GM19438 (cell line): ENCODE measurements at regions not wholly inside any gene's neighbourhood (a gene's known extent, or its start where the extent isn't known, plus 50 kb on each side); places are given as distances from the start of the nearest gene placed in this dataset.

Source experiments
- ATAC-seq: cut with Tn5 transposase; IDR thresholded peaks from one replicate; pipeline ENCODE4 v1.9.1; 2021; ENCODE audit warnings: low read depth; ENCODE audit not compliant: unreplicated experiment

DNA sequence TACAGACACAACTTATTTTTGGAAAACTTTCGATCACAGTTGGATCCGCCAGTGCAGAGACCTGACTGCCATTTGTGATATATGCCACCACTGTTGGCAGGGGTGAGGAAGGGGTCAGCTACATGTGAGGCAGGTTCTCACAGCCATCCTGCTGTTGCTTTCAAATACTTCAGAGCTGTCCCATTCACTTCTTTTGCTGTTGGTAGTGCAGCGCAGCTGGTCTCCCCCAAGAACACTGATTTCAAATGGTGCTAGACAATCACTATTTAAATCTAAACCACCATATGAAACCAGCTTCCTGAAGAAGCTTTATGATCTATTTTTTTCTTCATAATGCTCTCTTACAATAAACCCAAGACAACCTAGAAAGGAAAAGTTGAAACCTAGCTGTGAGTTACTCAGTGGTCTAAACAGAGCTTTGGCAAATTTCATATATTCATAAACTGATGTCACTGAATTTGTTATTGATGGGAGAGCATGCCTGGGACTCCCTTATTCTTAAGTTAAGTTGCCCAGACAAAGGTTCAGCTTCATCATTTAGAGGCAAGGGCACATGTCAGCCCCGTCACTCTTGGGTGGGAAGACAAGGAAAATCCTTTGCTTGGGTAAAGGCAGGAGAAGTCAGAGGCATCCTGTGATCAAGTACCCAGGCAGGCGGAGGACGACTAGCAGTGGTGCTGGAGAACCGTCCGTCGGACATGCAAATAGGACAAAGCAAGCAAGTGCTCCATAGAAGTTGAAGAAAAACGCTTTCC lies 143.4 kb upstream of the KLF14 start:
- no peak for ATAC-seq

DNA sequence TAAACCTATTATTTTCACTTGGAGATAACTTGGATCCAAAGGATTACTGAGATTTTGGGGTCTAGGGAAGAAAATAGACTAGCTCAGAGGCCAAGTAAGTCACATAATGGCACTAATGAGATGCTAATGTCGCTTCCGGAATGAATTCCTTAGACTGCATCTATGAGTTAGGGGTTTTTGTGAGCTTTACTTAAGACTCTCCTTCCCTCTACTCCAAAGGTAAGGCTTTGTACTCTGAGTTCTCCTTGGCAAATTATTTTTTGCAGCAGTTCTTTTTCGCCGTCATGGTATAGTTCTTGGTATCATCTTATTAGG lies 143.9 kb upstream of the KLF14 start:
- no peak for ATAC-seq

DNA sequence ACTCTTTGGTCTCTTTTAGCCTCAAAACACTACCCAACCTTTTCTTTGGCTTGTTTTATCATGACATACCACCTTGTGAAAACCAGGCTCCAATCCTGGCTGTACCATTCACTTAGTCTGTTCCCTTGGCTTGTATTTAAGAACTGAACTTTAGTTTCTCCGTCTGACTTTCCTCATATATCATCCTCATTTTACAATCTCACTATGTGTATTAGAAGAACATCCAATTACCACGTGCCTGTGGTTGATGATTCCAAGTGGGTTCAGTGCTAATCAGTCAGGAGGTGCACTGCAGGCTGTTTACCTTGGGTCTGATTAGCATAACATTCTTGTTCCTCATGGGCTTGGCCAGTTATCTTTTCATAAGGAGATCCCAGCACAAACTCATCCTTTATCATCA lies 144.8 kb upstream of the KLF14 start:
- ATAC-seq: no peak

DNA sequence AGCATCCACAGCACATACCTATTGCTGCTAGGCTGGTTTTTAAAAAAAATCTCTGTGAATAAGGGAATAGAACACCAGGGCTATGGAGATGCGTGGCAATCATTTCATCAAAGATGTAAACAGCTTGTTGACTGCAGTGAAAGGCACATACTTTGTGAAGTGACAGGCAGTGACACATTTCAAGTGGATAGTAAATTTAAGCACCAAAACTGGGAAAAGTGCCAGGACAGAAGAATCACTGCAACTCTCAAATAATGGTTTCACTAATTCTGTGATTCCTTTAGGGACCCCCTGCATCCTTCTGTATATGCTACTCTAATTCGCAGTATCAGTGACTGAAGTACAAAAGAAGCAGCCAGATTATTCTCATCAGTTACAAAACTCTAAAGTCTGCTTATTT lies 145.2 kb upstream of the KLF14 start:
- no peak for ATAC-seq

DNA sequence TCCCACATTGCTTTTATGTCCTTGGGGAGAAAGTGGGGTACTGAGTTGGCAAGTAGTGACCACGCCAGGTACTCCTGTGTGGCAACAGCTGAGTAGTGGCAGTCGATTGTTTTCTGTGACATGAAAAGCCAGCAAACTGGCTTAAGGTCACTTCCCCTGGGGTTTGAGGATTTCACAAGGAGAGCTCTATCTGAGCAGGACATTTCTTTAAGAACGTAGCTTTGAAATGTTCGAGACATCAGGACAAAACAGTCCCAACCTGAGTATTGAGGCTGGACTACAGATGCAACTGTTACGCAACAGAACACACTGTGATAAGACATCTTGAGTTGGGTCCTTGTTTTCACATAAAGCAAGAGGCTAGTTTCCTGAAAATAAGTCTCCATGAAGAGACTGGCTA lies 146.7 kb upstream of the KLF14 start:
- no peak for ATAC-seq

DNA sequence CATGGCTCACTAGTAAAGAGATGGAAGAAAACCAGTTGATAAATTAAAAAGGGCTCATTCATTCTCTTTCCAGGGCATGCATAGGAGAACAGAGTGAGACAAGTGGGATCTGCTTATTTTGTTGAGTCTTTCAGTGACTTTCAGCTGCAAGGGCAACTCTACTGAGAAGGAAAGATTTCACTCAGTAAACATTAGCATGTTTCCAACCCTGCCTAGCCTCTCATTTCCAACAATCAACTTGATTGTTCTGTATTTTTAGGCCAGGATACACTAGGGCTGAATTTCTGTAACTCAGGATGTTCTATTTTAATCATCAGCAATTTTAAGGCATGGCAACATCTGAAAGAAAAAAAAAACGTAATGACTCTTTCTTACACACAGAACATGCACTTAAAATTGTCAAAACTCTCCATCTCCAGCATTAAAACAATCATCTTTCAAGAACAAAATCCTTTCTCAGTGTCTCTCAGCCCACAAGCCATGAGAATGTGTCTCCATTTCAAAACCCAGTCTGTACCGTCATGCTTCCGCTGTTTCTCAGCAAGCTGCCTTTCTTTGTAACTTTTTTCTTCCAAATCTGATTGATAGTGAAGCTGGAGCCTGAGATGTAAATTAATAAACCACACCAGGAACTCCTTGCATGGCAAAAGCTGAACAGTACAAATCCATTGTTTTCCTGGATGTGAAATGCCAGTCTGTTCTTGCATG lies 147.2 kb upstream of the KLF14 start:
- ATAC-seq: no peak

DNA sequence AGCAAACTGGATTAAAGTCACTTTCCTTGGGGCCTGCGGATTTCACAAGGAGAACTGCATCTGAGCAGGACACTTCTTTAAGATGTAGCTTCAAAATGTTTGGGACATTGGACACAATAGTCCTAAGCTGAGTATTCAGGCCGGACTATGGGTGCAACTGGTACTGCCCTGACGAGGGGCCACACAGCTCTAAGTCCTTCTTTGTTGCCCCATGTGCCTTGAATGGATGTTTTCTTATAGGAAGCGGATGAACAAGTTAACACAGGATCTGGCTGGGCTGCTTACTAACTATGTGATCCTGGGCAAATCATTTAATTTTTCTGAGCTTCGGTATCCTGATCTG lies 147.8 kb upstream of the KLF14 start:
- ATAC-seq: no peak

DNA sequence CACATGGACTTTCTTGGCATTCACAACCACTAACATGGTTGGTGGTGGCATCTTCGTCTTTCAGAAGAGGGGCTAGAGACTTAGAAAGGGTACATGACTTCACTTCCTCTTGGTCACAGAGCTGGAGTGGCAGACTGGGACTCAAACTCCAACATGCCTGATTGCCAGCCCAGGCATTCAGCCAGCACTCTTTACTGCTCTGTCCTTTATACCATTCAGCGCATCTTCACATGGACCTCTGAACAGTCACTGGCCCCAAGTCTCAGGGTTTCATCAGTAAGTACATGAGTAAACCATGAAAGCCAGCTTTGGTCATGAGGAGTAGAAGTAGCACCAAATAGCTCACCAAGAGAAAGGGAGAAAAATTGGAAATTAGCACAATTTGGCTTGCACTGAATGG lies 148.4 kb upstream of the KLF14 start:
- no peak for ATAC-seq

DNA sequence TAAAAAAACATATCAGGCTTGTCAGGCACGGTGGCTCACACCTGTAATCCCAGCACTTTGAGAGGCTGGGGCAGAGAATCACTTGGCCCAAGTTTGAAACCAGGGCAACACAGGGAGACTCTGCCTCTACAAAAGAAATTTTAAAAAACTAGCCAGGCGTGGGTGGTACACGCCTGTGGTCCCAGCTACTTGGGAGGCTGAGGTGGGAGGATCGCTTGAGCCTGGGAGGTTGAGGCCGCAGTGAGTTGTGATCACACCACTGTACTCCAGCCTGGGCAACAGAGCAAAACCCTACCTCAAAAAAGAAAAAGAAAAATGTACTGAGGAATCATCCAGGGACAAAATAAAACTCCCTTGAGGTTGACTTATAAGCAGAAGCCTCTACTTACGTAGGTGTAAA lies 149.9 kb upstream of the KLF14 start:
- ATAC-seq: no peak

DNA sequence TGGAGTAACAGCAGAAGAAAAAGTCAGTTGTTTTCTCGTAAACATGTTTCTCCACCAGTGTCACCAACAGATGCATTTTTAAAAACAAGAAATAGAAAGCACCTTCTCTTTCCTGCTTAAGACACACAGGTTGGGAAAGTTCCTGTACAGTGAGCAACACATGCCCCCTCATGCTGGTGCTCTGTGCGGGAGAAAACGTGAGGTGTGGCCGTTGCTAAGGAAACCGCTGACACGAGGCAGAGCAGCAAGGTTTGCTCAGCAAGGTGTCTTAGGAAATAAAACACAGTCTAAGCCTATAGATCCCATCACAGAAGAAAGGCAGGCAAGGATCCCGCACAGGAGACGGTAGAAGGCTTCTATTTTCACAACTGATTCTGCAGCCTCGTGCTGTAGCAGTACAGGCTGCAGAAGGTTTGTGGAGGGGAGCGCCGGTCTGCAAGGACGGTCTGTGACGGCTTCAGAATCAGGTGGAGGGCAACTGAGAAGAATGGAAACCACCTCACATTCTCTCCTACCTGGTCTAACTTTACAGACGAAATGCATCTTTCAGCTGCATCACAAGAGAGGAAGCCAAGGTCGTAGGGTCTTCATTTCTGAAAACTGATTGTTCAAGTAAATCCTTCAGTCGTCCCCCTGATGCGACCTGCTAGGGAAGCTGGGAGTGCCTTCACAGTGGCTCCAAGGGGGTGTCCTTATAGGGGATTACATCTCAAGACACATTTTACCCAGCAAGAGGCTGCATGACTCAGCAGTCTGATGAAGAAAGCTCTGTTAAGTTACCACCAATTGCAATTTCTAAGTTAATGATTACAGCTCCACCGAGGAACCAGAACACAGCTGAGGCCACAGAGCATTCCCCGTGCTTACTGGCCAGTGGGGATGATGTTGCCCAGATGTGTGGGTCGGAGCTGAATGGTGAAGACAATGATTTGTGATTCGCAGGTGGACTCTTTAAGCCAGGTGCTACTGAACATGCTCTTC lies 150.7 kb upstream of the KLF14 start:
- ATAC-seq: no peak

DNA sequence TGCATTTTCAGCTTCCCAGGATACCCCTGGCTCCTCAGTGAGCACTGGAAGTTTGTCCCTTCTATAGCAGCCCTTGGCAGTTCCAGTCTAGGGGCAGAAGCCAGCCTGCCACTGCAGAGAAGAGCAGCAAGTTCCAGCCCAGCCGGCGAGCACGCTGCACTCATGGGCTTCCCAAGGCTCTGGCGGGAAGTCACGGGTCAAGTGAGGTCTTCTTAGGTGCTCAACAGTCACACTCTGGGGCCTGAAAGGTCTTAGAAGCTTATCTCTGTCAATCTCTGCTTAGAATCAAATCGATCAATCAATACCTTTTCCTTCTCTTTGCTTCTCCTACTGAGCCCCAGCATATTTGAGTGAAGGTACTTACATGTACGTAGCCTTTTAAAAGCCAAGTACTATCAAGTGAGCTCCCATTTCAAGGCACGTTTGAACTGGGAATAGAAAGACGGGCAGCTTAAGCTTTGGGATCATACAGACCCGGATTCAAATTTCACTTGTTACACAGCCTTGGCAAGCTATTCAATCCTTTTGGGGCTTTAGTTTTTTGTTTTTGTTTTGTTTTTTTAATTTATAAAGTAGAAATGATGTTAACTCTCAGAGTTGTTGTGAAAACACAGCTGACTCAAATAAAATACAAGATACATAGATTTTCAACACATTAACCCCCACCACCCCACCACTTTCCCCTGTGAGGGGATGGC lies 152.6 kb upstream of the KLF14 start:
- no peak for ATAC-seq

DNA sequence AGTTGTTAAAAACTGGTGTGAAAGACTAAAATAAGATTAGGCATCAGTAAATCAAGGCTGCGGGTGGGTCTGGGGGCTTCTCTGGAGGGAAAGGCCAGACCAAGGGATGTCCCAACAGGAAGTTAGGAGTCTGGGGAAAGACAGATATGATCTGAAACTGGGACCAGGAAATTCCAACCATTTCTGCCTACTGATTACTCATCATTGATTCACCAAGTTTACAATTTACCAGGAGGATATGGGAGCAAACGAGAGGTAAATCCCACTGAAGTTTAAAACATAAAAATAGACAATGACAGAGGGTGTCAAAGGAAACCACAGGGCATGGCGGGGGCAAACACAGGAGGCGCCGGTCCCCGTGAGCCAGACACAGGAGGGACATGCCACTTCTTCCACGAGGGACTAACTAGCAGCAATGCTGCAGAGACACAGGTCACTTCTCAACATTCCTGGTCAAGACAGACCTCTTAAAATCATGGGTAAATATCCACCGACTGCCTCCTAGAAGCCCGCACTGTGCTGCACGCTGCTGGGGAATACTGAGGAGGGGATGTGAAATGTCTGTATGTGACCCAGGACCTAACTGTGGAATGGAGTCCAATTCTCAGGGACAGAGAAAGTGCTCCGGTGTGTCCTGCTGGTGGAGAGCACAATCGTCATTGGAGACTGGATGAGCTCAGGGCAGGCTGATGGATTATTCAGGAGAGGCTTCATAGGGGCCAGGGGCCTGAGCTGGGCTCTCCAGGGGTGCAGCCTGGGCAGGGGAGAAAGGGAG lies 153.4 kb upstream of the KLF14 start:
- ATAC-seq: no peak

DNA sequence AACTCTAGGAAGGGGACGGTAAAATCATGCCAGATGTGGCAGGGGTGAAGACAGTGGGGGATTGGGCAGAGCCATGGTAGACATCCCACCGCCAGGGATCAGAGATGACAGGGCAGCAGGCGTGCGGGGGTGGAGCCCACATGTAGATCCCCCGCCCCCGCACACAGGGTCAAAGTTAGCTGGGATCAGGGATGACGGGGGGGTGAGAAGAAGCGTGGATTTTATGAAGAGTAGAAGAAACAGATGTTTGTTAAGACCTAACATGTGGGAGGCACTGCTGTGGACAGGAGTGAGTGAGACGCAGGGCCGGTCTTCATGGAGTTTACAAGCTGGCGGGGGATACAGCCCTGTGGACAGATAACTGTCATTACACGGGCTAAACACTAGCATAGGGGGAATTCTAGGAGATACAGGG lies 154.0 kb upstream of the KLF14 start:
- ATAC-seq: no peak

DNA sequence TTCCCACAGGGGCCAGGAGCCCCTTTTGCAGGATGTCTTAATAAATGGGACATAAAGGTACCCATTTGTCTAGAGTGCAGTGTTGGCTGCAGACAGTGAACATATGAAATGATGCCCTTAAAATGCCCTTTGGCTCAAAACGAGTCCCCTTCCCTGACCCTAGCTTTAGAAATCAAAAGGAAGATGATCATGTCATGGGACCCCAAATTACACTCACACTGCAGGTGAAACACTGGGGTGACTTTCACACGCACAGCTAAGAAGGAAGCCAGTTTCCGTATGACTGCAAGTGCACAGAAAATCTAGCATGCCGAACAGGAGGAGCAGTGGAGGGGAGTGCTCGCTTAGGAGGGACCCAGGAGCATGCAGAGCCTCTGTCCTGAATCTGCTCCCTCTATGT lies 154.5 kb upstream of the KLF14 start:
- ATAC-seq: no peak

DNA sequence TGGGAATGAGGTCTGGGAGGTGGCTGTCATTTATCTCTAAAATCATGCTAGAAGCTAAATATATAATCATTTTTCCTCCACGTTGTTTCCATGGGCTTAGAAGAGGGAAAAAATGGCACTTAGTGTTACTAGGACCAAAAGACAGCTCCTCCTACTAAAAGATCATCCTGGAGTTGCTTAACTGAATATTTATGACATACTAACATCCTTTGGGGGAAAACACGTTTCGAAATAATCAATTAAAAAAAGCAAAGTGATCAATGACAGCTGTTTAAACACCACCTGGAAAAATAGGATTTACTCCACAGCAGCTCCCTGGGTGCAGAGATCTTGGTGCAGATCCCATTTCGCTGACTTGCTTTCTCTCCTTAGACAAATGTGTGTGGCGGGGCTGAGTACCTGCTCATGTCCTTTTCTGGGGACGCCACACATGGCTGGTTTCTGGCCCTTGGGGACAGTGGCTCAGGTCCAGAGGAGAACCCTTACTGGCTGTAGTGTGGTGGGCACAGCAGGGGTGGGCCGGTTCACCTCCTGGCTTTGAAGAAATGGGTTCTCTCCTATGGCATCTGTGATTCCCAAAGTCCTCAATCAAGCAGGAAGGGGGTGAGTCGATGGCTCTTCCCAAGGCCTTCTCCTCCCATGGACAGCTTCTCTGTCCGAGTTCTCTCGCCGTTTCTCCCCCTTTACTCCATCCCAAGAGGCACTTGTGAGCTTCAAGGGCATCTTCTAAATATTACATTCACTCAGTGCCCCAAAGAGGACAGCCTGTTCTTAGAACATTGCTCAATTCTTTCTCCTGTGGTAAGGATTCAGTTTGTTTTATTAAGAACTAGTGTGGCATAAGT lies 156.4 kb upstream of the KLF14 start:
- ATAC-seq: no peak

DNA sequence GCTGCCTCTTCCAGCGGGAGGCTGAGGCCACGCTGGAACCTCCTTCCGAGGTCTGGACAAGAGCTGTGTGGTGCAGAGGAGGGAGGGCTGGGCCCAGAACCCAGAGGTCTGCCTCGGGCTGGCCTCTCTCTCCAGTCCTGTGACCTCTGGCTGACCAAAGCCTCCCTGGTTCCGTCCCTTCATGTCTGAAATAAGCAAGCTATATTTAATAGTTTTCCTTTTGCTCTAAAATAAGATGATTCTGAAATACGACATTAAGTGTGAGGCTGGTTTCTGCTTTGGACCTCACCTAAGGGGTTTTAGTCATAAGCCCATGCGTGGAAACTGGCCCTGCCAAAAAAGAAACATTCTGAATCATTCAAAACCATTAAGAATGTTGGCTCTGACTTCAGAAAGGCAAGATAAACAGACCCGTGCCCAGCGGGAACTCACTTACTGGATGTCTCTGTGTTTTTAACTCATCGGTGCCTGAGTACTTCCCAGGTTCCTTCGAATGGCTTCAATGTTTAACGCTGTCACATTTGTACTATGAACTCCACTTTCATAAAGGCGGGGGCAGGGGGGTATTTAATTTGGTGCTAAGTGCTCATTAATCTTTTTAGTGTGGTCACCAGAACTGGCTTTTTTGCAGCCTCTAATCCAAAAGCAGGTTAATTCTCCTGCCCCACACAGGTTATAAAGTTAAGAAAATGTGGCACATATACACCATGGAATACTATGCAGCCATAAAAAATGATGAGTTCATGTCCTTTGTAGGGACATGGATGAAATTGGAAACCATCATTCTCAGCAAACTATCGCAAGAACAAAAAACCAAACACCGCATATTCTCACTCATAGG lies 157.5 kb upstream of the KLF14 start:
- ATAC-seq: no peak

DNA sequence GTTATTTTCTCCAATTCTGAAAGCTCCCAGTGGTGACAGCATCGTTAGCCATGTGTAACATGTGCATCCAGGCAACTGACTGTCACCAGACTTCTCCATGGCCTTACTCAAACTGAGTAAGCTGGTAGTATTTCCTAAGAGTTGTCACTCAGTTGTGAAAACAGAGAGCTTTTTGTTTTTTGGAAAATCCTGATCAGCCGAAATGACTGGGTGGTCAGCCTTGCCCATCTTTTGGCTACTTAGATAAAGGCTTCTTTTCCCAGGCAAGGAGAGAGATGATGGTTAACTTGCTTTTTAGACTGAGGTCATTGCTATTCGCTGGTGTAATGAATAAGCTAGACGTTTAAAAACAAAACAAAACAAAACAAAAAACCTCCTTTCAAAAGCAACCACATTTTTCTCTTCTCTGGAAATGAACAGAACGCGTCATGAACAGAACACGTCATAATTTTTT lies 159.5 kb upstream of the KLF14 start:
- no peak for ATAC-seq
